Brain microvascular endothelial cell (primary cell): ENCODE measurements at regions not wholly inside any gene's neighbourhood (a gene's known extent, or its start where the extent isn't known, plus 50 kb on each side); places are given as distances from the start of the nearest gene placed in this dataset.
A peak's percentile ranks its signal among the peaks of the same experiment; 100 is the strongest.

Experiments used
- DNase-seq: peaks from one replicate; pipeline ENCODE4 v3.0.0-alpha.2; 2020
- H3K27ac ChIP-seq: fragments of 250-450 bp; sonication (Bioruptor Pico); 2 replicates; pipeline ENCODE4 v1.5.1; 2020; ENCODE audit warnings: mild to moderate bottlenecking, moderate library complexity
- H3K27me3 ChIP-seq: fragments of 250-450 bp; sonication (Bioruptor Pico); replicated peaks from 2 replicates; pipeline ENCODE4 v1.5.1; 2020; ENCODE audit warnings: mild to moderate bottlenecking
- H3K36me3 ChIP-seq: fragments of 250-450 bp; sonication (Bioruptor Pico); replicated peaks from 2 replicates; pipeline ENCODE4 v1.5.1; 2020; ENCODE audit warnings: mild to moderate bottlenecking
- H3K4me3 ChIP-seq: 2 replicates; pipeline ENCODE4 v1.5.1; 2011; ENCODE audit warnings: low read depth, mild to moderate bottlenecking, control low read depth, low read length, moderate library complexity
- in situ Hi-C: cut with HindIII; loops from 2 replicates; pipeline ENCODE4 v1.10.0; 2017; ENCODE audit warnings: low sequenced_read_pairs, low pct_ligation_motif_present
- TF ChIP-seq, protein P1 (sequence below): IDR thresholded peaks from 2 replicates; pipeline ENCODE4 v1.5.1; 2011; ENCODE audit warnings: low read depth, mild to moderate bottlenecking, moderate library complexity, low read length, control low read depth, inconsistent platforms; ENCODE audit errors: missing control alignments

- DNase-seq = peak; percentile 17
- TF ChIP-seq, protein P1, sequence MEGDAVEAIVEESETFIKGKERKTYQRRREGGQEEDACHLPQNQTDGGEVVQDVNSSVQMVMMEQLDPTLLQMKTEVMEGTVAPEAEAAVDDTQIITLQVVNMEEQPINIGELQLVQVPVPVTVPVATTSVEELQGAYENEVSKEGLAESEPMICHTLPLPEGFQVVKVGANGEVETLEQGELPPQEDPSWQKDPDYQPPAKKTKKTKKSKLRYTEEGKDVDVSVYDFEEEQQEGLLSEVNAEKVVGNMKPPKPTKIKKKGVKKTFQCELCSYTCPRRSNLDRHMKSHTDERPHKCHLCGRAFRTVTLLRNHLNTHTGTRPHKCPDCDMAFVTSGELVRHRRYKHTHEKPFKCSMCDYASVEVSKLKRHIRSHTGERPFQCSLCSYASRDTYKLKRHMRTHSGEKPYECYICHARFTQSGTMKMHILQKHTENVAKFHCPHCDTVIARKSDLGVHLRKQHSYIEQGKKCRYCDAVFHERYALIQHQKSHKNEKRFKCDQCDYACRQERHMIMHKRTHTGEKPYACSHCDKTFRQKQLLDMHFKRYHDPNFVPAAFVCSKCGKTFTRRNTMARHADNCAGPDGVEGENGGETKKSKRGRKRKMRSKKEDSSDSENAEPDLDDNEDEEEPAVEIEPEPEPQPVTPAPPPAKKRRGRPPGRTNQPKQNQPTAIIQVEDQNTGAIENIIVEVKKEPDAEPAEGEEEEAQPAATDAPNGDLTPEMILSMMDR = no peak
- Histone ChIP-seq H3K36me3 (no peaks in the 10 kb centered on the region), H3K27me3 (no peaks in the 10 kb centered on the region), H3K4me3 (no peak overlapping the region), H3K27ac (peak overlapping the region; percentile 94)
- in situ Hi-C loops = no loop called here
These were observed 256.7 kb downstream of the CDH11 start for GRCh38 chr16:64865069-64865696.

GRCh38 chr16:64864232-64864809 lies 257.5 kb downstream of the CDH11 start:
- TF ChIP-seq, protein P1 = no peak
- Histone ChIP-seq H3K27ac (peak overlapping the region; percentile 94), H3K4me3 (no peak overlapping the region), H3K27me3 (no peaks in the 10 kb centered on the region), H3K36me3 (no peaks in the 10 kb centered on the region)
- DNase-seq = peak; percentile 90
- in situ Hi-C loops = no loop called here

GRCh38 chr16:64858076-64858475 lies 263.8 kb downstream of the CDH11 start:
- TF ChIP-seq, protein P1 = no peak
- Histone ChIP-seq H3K27me3 (no peaks in the 10 kb centered on the region), H3K36me3 (no peaks in the 10 kb centered on the region), H3K4me3 (no peak overlapping the region), H3K27ac (peak overlapping the region; percentile 60)
- in situ Hi-C loops = no loop called here
- peak; percentile 66 for DNase-seq

DNA sequence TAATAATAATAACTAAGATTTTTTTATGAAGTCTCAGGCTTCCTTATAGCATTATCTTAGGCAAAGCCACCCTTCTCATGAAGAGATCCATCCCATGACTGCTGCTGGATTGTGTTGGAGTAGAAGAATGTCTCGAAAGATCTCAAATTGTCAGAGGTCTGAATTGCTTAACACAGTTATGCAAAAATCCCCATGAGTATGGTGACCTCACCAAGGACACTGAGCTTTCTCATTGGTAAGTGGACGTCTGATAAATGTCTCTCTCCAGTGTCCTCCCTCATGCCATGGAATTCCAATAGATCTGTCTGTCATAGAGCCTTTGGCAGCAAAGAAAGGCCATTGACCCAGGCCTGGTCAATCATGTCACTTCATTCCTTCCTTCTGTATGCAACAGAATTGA lies 264.5 kb downstream of the CDH11 start:
- Histone ChIP-seq H3K4me3 (no peak overlapping the region), H3K27me3 (no peaks in the 10 kb centered on the region), H3K27ac (peak overlapping the region; percentile 60), H3K36me3 (no peaks in the 10 kb centered on the region)
- in situ Hi-C loops = no loop called here
- TF ChIP-seq, protein P1 = no peak
- peak; percentile 32 for DNase-seq

DNA sequence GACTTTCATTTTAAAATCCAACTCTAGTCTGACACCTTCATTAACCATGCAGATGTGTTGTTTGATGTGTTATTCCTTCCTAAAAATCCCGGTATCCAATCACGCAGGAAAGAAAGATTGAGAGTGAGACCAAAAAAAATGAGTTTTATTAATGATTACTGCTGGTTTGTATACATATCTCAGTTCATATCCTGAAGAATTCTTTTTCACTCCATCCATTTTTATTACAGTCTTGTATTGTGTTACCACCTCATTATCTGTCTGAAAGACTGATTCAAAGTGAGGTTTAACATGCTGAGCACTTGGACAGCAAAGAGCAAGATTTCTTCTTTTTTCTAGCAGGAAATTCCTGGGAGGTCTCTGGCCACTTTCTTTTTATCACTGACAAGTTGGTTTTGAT lies 268.3 kb downstream of the CDH11 start:
- in situ Hi-C loops = no loop called here
- Histone ChIP-seq H3K27me3 (no peaks in the 10 kb centered on the region), H3K4me3 (no peak overlapping the region), H3K36me3 (no peaks in the 10 kb centered on the region), H3K27ac (no peak overlapping the region)
- TF ChIP-seq, protein P1 = no peak
- no peak for DNase-seq

DNA sequence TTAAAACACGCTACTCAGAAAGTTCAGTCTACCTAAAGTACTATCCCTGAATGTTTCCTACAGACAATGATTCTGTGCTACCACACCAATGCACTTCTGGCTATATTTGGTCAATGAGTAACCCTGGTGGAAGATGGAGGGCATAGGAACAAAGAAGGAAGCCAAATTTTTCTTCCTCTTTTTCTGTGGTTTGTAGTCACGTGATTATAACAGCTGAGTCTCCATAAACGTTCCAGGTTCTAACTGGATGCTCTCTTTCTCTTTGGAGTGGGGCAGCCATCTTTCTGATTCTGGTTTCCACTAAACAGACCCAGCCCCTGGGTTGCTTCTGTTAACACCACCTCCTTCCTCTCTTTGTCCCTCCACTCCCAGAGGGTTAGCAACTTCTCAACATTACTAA lies 274.9 kb downstream of the CDH11 start:
- DNase-seq = no peak
- H3K27me3 ChIP-seq = no peaks in the 10 kb centered on the region
- TF ChIP-seq, protein P1 = no peak
- H3K4me3 ChIP-seq = no peak overlapping the region
- H3K27ac ChIP-seq = no peak overlapping the region
- in situ Hi-C loops = no loop called here
- H3K36me3 ChIP-seq = no peaks in the 10 kb centered on the region
